ENCODE measurements at regions not wholly inside any gene's neighbourhood (a gene's known extent, or its start where the extent isn't known, plus 50 kb on each side); places are given as distances from the start of the nearest gene placed in this dataset.

DNA sequence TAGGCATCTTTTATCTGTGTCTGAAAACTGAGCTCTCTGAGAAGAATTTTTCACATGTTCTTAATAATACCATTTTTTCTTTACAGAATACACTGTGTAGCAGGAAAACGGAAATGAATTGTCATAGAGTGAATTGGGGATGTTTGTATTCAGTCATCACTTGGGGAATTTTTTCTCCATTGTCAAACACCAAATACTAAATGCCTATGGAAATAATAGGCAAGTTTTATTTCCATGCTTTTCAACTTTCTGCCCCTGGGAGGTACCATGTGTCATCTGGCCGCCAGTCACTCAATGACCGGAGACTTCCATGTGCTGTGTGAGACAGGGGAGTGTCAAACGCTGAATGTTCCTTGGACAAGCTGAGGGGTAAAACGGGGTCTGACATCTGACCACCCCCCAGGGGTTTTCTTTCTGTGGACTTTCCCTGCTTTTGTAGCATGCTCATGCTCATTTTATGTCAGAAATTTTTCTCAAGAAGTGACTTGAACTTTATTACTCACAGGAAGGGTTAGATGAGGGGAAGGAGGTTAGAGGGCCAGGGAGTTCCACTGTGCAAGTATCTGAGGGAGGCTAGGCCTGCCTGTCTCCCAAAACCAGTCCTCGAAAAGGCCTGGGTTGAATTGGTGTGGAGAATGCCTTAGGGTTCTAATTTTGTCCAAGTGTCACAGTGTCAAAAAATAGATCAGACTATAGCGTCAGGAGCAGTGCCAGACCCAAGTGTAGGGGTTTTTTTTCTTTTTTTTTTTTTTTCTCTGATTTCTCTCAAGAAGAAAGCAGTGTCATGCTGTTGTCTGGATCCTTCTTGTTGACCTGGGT lies 438.6 kb downstream of the AGTPBP1 start:
- TF ChIP-seq, protein P1, sequence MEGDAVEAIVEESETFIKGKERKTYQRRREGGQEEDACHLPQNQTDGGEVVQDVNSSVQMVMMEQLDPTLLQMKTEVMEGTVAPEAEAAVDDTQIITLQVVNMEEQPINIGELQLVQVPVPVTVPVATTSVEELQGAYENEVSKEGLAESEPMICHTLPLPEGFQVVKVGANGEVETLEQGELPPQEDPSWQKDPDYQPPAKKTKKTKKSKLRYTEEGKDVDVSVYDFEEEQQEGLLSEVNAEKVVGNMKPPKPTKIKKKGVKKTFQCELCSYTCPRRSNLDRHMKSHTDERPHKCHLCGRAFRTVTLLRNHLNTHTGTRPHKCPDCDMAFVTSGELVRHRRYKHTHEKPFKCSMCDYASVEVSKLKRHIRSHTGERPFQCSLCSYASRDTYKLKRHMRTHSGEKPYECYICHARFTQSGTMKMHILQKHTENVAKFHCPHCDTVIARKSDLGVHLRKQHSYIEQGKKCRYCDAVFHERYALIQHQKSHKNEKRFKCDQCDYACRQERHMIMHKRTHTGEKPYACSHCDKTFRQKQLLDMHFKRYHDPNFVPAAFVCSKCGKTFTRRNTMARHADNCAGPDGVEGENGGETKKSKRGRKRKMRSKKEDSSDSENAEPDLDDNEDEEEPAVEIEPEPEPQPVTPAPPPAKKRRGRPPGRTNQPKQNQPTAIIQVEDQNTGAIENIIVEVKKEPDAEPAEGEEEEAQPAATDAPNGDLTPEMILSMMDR (conservative IDR thresholded peaks at IDR 0.05; ENCODE audit: low read length) = no peak
- no peak for TF ChIP-seq EZH2phosphoT487 (IDR thresholded peaks at IDR 0.05; ENCODE audit: borderline replicate concordance, low read depth, low read length)
